A673 (cell line): ENCODE measurements at regions not wholly inside any gene's neighbourhood (a gene's known extent, or its start where the extent isn't known, plus 50 kb on each side); places are given as distances from the start of the nearest gene placed in this dataset.
"Not testable (repeated sequence)": the region's sequence is repeated elsewhere in the genome, so short reads cannot be mapped to it uniquely, and the experiment has no call there.

Experiments
- BruUV-seq: library from RNA; stranded (reverse); fragments of 400-500 nt; replicated peaks from 2 replicates; lab custom pipeline; 2021; lab: Mats Ljungman, UMichigan
- CTCF ChIA-PET: fragments of 300-600 bp; sonication (Branson Sonifier 250); formaldehyde crosslinking; loops from one replicate; lab custom pipeline; 2022; ENCODE audit warnings: antibody characterized with exemption; lab: Charles Lee
- POLR2A ChIA-PET: fragments of 300-600 bp; sonication (Branson Sonifier 250); formaldehyde crosslinking; loops from one replicate; lab custom pipeline; 2022; ENCODE audit warnings: antibody characterized with exemption; ENCODE audit not compliant: low non-redundant PET; lab: Charles Lee
- DNase-seq: peaks from one replicate; pipeline ENCODE4 v3.0.0-alpha.2; 2015; ENCODE audit warnings: low spot score
- H3K27ac ChIP-seq: fragments of 200-600 bp; sonication (generic); 2 replicates; pipeline ENCODE4 v1.5.1; 2016; ENCODE audit warnings: mixed run types, low read depth, mild to moderate bottlenecking, mixed read lengths, antibody characterized with exemption, low read length; ENCODE audit not compliant: poor library complexity, severe bottlenecking
- H3K27me3 ChIP-seq: fragments of 200-600 bp; sonication (generic); replicated peaks from 2 replicates; pipeline ENCODE4 v1.6.1; 2017; ENCODE audit warnings: mixed run types, low read depth, mild to moderate bottlenecking, mixed read lengths, antibody characterized with exemption, low read length; ENCODE audit not compliant: insufficient read depth, poor library complexity
- H3K36me3 ChIP-seq: fragments of 200-600 bp; sonication (generic); 2 replicates; pipeline ENCODE4 v1.6.1; 2016; ENCODE audit warnings: mixed run types, mild to moderate bottlenecking, mixed read lengths, antibody characterized with exemption, low read length; ENCODE audit not compliant: insufficient read depth, poor library complexity, severe bottlenecking
- H3K4me1 ChIP-seq: fragments of 200-600 bp; sonication (generic); 2 replicates; pipeline ENCODE4 v1.6.1; 2017; ENCODE audit warnings: mixed run types, mild to moderate bottlenecking, mixed read lengths, antibody characterized with exemption, low read length; ENCODE audit not compliant: insufficient read depth, poor library complexity, severe bottlenecking
- H3K4me3 ChIP-seq: fragments of 200-600 bp; sonication (generic); 2 replicates; pipeline ENCODE4 v1.5.1; 2016; ENCODE audit warnings: low read depth, mixed run types, mild to moderate bottlenecking, mixed read lengths, low read length; ENCODE audit not compliant: poor library complexity, severe bottlenecking
- H3K9me3 ChIP-seq: fragments of 200-600 bp; sonication (generic); 2 replicates; pipeline ENCODE4 v1.6.1; 2016; ENCODE audit warnings: mixed run types, low read depth, mild to moderate bottlenecking, mixed read lengths, antibody characterized with exemption, low read length; ENCODE audit not compliant: poor library complexity, severe bottlenecking
- EZH2 ChIP-seq: fragments of 200-600 bp; sonication (generic); IDR thresholded peaks from 2 replicates; pipeline ENCODE4 v1.6.1; 2017; ENCODE audit warnings: borderline replicate concordance, low read depth, mild to moderate bottlenecking, mixed read lengths, antibody characterized with exemption, low read length; ENCODE audit not compliant: poor library complexity, severe bottlenecking
- intact Hi-C: fragments of 100-400 bp; cut with micrococcal nuclease; formaldehyde crosslinking; loops from one replicate; pipeline ENCODE4 v1.10.0; 2022; ENCODE audit not compliant: unreplicated experiment
- TF ChIP-seq, protein P1 (sequence below): fragments of 300-800, 200-600 bp; sonication (generic); conservative IDR thresholded peaks from 2 replicates; pipeline ENCODE4 v1.5.1; 2017; ENCODE audit warnings: low read depth, mild to moderate bottlenecking, antibody characterized with exemption, low read length, moderate library complexity, mixed read lengths

DNA sequence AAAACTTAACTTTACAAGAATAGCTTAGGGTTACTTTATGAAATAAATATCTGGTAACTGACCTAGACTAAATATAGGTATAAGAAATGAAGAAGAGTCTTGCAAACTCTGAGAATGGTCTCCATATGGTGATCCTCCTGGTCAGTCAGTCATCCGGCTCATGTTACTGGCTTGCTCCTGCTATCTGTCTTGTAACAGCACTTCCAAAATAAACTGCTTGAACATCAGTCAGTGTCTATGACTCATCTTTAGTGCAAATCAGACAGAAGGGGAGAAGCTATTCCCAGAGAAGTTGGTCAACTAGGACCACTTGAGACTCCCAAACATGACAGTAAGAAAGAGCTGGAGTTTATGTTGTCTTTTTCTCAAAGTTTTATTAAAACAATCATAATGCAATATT is 1550.9 kb downstream of the PCDH9 start:
- H3K36me3 ChIP-seq, result no peaks in the 10 kb centered on the region
- CTCF ChIA-PET, result no interaction called here
- DNase-seq, result no peak
- H3K27ac ChIP-seq, result no peak overlapping the region
- no TSS peak for BruUV-seq
- POLR2A ChIA-PET, result no interaction called here
- H3K9me3 ChIP-seq, result no peaks in the 10 kb centered on the region
- TF ChIP-seq, protein P1, sequence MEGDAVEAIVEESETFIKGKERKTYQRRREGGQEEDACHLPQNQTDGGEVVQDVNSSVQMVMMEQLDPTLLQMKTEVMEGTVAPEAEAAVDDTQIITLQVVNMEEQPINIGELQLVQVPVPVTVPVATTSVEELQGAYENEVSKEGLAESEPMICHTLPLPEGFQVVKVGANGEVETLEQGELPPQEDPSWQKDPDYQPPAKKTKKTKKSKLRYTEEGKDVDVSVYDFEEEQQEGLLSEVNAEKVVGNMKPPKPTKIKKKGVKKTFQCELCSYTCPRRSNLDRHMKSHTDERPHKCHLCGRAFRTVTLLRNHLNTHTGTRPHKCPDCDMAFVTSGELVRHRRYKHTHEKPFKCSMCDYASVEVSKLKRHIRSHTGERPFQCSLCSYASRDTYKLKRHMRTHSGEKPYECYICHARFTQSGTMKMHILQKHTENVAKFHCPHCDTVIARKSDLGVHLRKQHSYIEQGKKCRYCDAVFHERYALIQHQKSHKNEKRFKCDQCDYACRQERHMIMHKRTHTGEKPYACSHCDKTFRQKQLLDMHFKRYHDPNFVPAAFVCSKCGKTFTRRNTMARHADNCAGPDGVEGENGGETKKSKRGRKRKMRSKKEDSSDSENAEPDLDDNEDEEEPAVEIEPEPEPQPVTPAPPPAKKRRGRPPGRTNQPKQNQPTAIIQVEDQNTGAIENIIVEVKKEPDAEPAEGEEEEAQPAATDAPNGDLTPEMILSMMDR, result no peak
- TF ChIP-seq EZH2, result no peak
- intact Hi-C loops, result no loop called here
- H3K4me1 ChIP-seq, result no peaks in the 10 kb centered on the region
- no peak overlapping the region for H3K4me3 ChIP-seq
- H3K27me3 ChIP-seq, result no peaks in the 10 kb centered on the region

DNA sequence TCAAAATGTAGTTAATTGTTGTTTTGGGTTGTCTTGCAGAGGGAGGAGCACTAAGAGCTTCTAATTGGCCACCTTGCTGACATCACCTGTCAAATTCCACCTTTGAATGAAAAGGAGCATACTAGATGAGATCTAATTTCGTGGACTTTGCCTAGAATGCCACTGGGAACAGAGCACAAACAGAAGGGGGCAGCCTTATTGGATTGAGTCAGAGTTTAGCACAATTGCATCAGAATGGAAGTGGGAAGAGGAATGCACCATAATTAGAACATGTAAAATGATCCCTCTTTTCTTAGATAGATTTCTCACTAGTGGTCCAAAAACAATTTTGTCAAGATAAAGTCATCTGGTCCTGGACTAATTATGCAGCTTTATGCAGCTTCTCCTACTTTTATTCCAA is 1552.2 kb downstream of the PCDH9 start:
- ChIA-PET CTCF (no interaction called here), POLR2A (no interaction called here)
- Histone ChIP-seq H3K9me3 (no peaks in the 10 kb centered on the region), H3K27ac (no peak overlapping the region), H3K4me3 (no peak overlapping the region), H3K4me1 (no peaks in the 10 kb centered on the region), H3K36me3 (no peaks in the 10 kb centered on the region), H3K27me3 (no peaks in the 10 kb centered on the region)
- no peak for TF ChIP-seq EZH2
- TF ChIP-seq, protein P1, result no peak
- no peak for DNase-seq
- no TSS peak for BruUV-seq
- intact Hi-C loops, result no loop called here

DNA sequence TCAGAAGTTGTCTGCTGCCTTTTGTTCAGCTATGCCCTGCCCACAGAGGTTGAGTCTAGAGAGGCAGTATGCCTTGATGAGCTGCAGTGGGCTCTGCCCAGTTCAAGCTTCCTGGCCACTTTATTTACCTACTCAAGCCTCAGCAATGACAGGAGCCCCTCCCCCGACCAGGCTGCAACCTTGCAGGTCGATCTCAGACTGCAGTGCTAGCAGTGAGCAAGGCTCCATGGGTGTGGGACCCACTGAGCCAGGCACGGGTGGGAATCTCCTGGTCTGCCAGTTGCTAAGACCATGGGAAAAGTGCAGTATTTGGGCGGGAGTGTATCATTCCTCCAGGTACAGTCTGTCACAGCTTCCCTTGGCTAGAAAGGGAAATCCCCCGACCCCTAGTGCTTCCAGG is 1554.8 kb downstream of the PCDH9 start:
- H3K4me1 ChIP-seq, DNase-seq, BruUV-seq, H3K27ac ChIP-seq, CTCF ChIA-PET, H3K36me3 ChIP-seq, POLR2A ChIA-PET, H3K27me3 ChIP-seq, intact Hi-C loops, H3K4me3 ChIP-seq, H3K9me3 ChIP-seq: not testable (repeated sequence)

DNA sequence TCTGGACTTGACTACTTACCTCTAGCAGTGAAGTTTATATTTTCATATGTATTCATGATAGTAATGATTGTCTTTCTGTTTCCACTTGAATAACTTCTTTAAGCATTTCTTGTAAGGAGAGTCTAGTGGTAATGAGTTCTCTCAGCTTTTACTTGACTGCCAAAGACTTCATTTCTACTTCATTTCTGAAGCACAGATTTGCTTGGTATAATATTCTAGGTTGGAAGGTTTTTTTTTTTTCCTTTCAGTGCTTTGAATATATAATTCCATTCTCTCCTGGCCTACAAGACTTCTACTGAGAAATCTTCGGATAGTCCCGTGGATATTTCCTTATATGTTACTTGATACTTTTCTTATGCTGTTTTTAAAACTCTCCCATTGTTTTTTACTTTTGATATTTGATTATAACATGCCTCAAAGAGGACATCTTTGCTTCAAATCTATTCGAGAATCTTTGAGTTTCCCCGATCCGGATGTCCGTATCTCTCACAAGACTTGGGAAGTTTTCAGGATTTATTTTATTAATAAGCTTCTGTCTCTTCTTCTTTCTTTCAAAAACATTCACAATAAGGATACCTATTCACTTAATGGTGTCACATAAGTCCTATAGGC is 1560.0 kb downstream of the PCDH9 start:
- Histone ChIP-seq H3K4me3 (no peak overlapping the region), H3K27ac (no peak overlapping the region), H3K27me3 (no peaks in the 10 kb centered on the region), H3K4me1 (no peaks in the 10 kb centered on the region), H3K9me3 (no peaks in the 10 kb centered on the region), H3K36me3 (no peaks in the 10 kb centered on the region)
- CTCF ChIA-PET, result no interaction called here
- no TSS peak for BruUV-seq
- POLR2A ChIA-PET, result no interaction called here
- TF ChIP-seq, protein P1, result no peak
- TF ChIP-seq EZH2, result no peak
- no peak for DNase-seq
- intact Hi-C loops, result no loop called here
